ENCODE measurements at regions not wholly inside any gene's neighbourhood (a gene's known extent, or its start where the extent isn't known, plus 50 kb on each side); places are given as distances from the start of the nearest gene placed in this dataset.
"Not testable (repeated sequence)": the region's sequence is repeated elsewhere in the genome, so short reads cannot be mapped to it uniquely, and the experiment has no call there.

GRCh38 chr10:64113792-64114191 lies 592.6 kb downstream of the REEP3 start:
- DNase-seq (ENCODE audit: low read depth) = no peak

- no peak for DNase-seq (ENCODE audit: low read depth)
Measured at GRCh38 chr10:64115471-64115870, 594.3 kb downstream of the REEP3 start.

GRCh38 chr10:64115908-64116643 lies 594.9 kb downstream of the REEP3 start:
- no peak for DNase-seq (ENCODE audit: low read depth)

- no peak for DNase-seq (ENCODE audit: low read depth)
Measured at GRCh38 chr10:64116707-64117106, 595.5 kb downstream of the REEP3 start.

DNA sequence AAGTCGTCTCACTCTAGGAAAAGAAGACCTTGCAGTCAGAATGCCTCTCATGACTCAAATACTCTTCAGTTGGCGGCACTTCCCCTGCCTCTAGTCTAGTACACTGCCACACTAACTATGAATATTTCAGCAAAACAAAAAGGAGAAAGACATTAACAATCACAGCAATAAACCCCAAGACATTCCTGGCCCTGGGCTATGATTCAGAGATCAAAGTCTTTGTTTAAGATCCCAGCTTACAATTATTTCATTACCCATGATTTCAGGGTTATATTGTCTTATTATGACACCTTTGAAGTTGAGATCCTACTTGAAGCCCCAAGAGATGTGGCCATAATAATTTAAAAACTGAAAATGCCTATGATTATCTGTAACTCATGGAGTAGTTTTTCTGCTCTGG lies 597.5 kb downstream of the REEP3 start:
- no peak for DNase-seq (ENCODE audit: low read depth)

GRCh38 chr10:64120301-64120980 lies 599.2 kb downstream of the REEP3 start:
- not testable (repeated sequence) for DNase-seq (ENCODE audit: low read depth)

- no peak for DNase-seq (ENCODE audit: low read depth)
Measured at GRCh38 chr10:64130152-64130551, 609.0 kb downstream of the REEP3 start.

DNA sequence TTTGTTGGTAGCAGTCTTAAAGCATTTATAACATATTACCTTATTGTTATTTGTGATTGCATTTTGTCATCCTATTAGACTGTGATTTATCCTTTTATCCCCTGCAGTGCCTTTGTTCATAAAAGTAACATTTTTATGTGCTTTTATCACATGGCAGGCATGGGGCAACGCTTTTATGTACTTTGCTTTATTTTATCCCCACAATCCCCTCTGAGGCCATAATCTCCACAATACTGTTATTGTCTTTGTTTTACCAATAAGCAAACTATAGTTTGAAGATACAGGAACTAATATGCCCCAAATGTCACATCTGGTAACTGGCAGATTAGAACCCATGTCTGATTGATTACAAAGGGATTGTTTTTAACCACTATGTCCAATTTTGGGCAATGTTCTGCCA lies 613.5 kb downstream of the REEP3 start:
- DNase-seq (ENCODE audit: low read depth) = no peak

- DNase-seq (ENCODE audit: low read depth) = no peak
Measured at GRCh38 chr10:64142395-64142794, 621.2 kb downstream of the REEP3 start.

GRCh38 chr10:64148607-64149006 lies 627.4 kb downstream of the REEP3 start:
- peak; percentile 14 for DNase-seq (ENCODE audit: low read depth)

- DNase-seq (ENCODE audit: low read depth) = no peak
Measured at GRCh38 chr10:64156166-64156565, 635.0 kb downstream of the REEP3 start.

DNA sequence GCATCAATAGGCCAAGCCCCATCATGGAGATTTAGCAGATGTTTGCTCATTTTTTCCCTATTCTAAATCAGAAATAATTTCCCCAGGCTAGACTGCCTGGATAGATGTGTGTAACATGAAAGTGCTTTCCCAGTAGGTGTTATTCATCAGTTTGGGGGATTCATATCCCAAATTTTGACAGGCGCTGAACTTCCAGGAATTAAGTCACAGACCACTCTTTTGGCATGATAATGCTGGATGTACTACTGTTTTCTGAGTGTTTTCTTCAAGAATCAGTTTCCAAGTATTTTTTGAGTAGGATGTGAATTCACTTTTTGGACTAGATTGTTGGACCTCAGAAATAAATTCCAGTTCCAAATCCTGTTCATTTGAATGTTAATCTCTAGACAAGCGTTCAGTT lies 637.4 kb downstream of the REEP3 start:
- no peak for DNase-seq (ENCODE audit: low read depth)

DNA sequence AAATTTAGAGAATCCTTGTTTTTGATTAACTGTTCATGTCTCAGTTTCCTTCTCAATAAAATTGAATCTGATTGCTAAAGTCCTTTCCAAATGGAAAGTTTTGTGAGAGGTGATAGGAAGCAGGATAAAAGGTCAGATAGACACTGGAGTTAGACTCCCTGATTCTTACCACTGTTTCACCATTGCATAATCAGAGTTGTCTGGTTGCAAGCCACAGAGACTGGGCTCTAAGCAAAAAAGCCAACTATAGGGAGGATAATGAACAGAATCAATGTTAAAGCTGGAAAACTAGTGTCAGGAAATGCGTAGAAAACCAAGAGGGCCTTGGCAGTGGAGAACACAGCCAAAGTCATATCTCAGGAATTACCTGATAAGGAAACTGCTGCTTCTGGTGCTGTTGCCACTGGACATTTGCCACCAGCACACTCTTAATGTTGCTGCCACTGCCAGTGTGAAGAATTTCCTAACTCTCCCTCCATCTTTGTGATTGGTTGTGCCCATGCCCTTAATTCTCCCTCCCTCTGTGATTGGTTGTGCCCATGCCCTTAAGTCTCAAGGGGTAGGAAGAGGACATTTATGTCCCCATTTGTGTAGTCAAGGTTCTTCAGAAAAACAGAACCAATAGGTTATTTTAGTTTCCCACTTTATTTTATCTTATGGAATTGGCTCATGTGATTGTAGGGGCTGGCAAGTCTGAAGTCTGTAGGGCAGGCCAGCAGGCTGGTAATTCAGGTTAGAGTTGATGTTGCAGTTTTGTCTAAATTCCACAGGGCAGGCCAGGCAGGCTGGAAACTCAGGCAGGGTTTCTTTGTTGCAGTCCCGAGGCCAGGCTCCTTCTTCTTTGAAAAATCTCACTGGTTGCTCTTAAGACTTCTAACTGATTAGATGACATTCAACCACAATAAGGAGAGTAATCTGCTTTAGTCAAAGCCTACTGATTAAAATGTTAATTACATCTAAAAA lies 639.0 kb downstream of the REEP3 start:
- no peak for DNase-seq (ENCODE audit: low read depth)

GRCh38 chr10:64170791-64171190 lies 649.6 kb downstream of the REEP3 start:
- DNase-seq (ENCODE audit: low read depth) = no peak

DNA sequence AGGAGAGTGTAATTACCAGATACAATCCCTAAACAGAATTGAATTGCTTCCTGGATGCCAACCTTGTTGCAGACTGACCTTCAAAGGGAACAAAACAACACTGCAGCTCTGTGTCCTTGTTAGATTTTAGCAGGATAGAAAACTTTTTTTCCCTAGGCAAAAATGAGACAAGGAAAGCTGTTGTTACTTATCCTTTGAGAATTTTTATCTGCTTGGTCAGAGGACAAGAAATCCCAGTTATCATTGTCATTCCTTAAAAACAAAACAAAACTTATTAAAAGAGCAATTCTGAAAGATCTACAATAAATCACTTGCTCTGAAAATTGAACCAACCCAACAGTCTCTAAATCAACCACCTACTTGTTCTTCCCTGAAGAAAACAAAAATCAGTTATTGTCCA lies 652.6 kb downstream of the REEP3 start:
- DNase-seq (ENCODE audit: low read depth) = no peak

- no peak for DNase-seq (ENCODE audit: low read depth)
Measured at GRCh38 chr10:64174666-64175255, 653.6 kb downstream of the REEP3 start.

DNA sequence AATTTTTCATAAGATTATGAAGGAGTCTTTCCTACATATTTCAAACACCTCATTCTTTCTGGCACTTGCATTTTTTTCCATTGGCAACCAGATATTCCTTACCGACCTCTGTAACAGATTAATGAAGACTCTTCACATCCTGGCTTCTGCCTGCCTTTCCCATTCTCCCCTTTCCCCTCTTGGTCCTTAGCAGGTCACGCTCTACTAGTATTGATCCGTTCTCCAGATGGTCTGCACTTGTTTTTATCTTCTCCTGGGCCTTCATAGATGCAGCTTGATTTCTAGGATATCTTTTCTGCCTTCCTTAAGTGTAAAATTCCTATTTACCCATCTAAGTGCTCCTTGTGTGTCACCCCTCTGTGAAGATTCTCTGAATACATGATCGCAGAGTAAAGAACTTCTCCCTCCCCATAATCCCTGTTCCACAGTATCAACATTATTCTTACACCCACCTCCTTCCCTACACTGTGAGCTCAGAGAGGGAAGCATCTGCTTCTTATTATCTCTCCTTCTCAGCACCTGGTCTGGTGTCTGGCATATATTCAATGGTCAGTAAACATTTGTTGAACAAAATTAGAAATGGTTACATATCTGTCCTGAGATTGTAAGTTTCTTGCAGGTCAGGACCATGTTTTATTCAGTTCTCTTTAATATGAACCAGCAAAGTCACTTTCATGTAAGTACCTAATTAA lies 654.2 kb downstream of the REEP3 start:
- DNase-seq (ENCODE audit: low read depth) = no peak

- no peak for DNase-seq (ENCODE audit: low read depth)
Measured at GRCh38 chr10:64182671-64183070, 661.5 kb downstream of the REEP3 start.

DNA sequence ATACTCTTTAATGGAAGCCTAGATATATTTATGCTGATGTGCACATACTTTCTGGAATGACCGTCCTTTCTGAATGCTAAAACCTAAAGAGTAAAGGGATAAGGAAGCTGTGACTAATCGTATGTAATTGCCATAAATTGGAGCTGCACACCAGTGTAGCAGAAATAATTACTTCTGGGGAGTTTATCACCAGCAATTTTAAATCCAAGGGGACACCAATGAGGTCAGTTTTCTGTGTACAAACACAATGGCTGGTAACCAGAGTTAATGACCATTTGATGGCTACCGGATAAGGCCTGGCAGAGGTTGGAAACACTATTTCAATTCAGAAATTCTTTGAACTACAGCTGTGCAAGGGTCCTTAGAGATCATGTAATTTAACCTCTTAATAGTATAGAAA lies 670.1 kb downstream of the REEP3 start:
- no peak for DNase-seq (ENCODE audit: low read depth)

DNA sequence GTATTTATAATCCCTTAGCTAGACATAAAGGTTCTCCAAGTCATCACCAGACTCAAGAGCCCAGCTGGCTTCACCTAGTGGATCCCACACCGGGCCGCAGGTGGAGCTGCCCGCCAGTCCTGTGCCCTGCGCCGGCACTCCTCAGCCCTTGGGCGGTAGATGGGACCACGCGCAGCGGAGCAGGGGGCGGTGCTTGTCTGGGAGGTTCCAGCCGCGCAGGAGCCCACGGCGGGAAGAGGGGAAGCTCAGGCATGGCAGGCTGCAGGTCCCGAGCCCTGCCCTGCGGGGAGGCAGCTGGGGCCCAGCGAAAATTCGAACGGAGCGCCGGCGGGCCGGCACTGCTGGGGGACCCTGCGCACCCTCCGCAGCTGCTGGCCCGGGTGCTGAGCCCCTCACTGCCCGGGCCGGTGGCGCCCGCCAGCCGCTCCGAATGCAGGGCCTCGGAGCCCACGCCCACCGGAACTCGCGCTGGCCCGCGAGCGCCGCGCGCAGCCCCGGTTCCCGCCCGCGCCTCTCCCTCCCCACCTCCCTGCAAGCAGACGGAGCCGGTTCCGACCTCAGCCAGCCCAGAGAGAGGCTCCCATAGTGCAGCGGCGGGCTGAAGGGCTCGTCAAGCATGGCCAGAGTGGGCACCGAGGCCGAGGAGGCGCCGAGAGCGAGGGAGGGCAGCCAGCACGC lies 675.6 kb downstream of the REEP3 start:
- DNase-seq (ENCODE audit: low read depth) = no peak

- no peak for DNase-seq (ENCODE audit: low read depth)
Measured at GRCh38 chr10:64201936-64202335, 680.7 kb downstream of the REEP3 start.

Data from forelimb muscle (tissue), 1 donor.